ENCODE measurements at regions not wholly inside any gene's neighbourhood (a gene's known extent, or its start where the extent isn't known, plus 50 kb on each side); places are given as distances from the start of the nearest gene placed in this dataset.

DNA sequence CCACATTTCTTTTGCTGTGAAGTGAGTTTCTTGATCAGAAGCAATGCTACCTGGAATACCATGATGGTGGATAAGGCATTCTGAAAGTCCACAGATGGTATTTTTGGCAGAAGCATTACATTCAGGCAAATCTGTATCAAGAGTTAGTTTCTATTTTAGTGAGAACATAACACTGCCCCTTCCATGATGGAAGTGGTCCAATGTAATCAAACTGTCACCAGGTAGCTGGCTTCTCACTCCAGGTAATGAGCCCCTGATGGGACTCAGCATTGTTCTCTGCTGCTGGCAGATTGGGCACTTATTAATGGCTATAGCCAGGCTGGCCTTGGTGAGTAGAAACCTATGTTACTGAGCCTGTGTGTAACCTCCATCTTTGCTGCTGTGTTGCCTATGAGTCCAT is 80.7 kb downstream of the KCNA5 start:
- Histone ChIP-seq H3K4me1 (ENCODE audit: control insufficient read depth, insufficient read depth, low read length) (no peaks in the 10 kb centered on the region), H3K9me3 (ENCODE audit: control insufficient read depth, insufficient read depth, low read length) (no peaks in the 10 kb centered on the region), H3K9ac (ENCODE audit: low read depth, low read length) (no peak overlapping the region), H3K4me3 (ENCODE audit: low read depth, low read length) (no peak overlapping the region), H3K36me3 (ENCODE audit: control insufficient read depth, insufficient read depth, low read length) (no peaks in the 10 kb centered on the region), H3K27me3 (ENCODE audit: control insufficient read depth, insufficient read depth, low read length) (no peaks in the 10 kb centered on the region)

- no peaks in the 10 kb centered on the region for H3K36me3 ChIP-seq (ENCODE audit: control insufficient read depth, insufficient read depth, low read length)
- no peaks in the 10 kb centered on the region for H3K4me1 ChIP-seq (ENCODE audit: control insufficient read depth, insufficient read depth, low read length)
- H3K9ac ChIP-seq (ENCODE audit: low read depth, low read length): no peak overlapping the region
- H3K4me3 ChIP-seq (ENCODE audit: low read depth, low read length): no peak overlapping the region
- peaks cover under 1% of the 10 kb centered on the region for H3K9me3 ChIP-seq (ENCODE audit: control insufficient read depth, insufficient read depth, low read length)
- H3K27me3 ChIP-seq (ENCODE audit: control insufficient read depth, insufficient read depth, low read length): no peaks in the 10 kb centered on the region
Observed at GRCh38 chr12:5134861-5135525, 91.3 kb downstream of the KCNA5 start.

GRCh38 chr12:5138256-5138655 is 94.6 kb downstream of the KCNA5 start:
- no peaks in the 10 kb centered on the region for H3K27me3 ChIP-seq (ENCODE audit: control insufficient read depth, insufficient read depth, low read length)
- peaks cover 7% of the 10 kb centered on the region for H3K9me3 ChIP-seq (ENCODE audit: control insufficient read depth, insufficient read depth, low read length)
- H3K36me3 ChIP-seq (ENCODE audit: control insufficient read depth, insufficient read depth, low read length): no peaks in the 10 kb centered on the region
- H3K4me3 ChIP-seq (ENCODE audit: low read depth, low read length): no peak overlapping the region
- no peaks in the 10 kb centered on the region for H3K4me1 ChIP-seq (ENCODE audit: control insufficient read depth, insufficient read depth, low read length)
- no peak overlapping the region for H3K9ac ChIP-seq (ENCODE audit: low read depth, low read length)

- Histone ChIP-seq H3K4me3 (ENCODE audit: low read depth, low read length) (no peak overlapping the region), H3K27me3 (ENCODE audit: control insufficient read depth, insufficient read depth, low read length) (no peaks in the 10 kb centered on the region), H3K9me3 (ENCODE audit: control insufficient read depth, insufficient read depth, low read length) (peaks cover 7% of the 10 kb centered on the region), H3K4me1 (ENCODE audit: control insufficient read depth, insufficient read depth, low read length) (no peaks in the 10 kb centered on the region), H3K36me3 (ENCODE audit: control insufficient read depth, insufficient read depth, low read length) (no peaks in the 10 kb centered on the region), H3K9ac (ENCODE audit: low read depth, low read length) (no peak overlapping the region)
Observed at GRCh38 chr12:5138845-5139244, 95.2 kb downstream of the KCNA5 start.

GRCh38 chr12:5139751-5140150 is 96.1 kb downstream of the KCNA5 start:
- Histone ChIP-seq H3K36me3 (ENCODE audit: control insufficient read depth, insufficient read depth, low read length) (no peaks in the 10 kb centered on the region), H3K4me1 (ENCODE audit: control insufficient read depth, insufficient read depth, low read length) (no peaks in the 10 kb centered on the region), H3K9me3 (ENCODE audit: control insufficient read depth, insufficient read depth, low read length) (peaks cover 7% of the 10 kb centered on the region), H3K9ac (ENCODE audit: low read depth, low read length) (no peak overlapping the region), H3K27me3 (ENCODE audit: control insufficient read depth, insufficient read depth, low read length) (no peaks in the 10 kb centered on the region), H3K4me3 (ENCODE audit: low read depth, low read length) (no peak overlapping the region)

DNA sequence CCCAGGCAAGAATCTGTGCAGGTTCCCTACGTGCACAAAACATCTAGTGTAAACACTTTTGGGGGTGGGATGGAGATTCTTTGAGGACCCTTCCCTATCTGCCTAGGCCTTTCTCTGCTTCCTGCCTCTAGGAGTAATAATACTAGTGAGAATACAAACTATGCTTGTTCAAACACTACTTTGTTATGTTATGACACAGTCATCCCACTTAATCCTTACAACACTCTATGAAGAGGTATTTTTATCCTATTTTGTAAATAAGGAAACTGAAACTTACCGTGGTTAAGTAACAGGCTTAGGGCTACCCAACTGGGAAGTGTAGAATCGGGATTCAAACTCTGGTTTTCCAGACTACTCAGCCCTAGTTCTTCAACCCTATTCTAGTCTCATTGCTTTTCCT is 96.5 kb downstream of the KCNA5 start:
- H3K9ac ChIP-seq (ENCODE audit: low read depth, low read length): no peak overlapping the region
- H3K9me3 ChIP-seq (ENCODE audit: control insufficient read depth, insufficient read depth, low read length): peaks cover 7% of the 10 kb centered on the region
- no peak overlapping the region for H3K4me3 ChIP-seq (ENCODE audit: low read depth, low read length)
- no peaks in the 10 kb centered on the region for H3K36me3 ChIP-seq (ENCODE audit: control insufficient read depth, insufficient read depth, low read length)
- no peaks in the 10 kb centered on the region for H3K4me1 ChIP-seq (ENCODE audit: control insufficient read depth, insufficient read depth, low read length)
- H3K27me3 ChIP-seq (ENCODE audit: control insufficient read depth, insufficient read depth, low read length): no peaks in the 10 kb centered on the region

DNA sequence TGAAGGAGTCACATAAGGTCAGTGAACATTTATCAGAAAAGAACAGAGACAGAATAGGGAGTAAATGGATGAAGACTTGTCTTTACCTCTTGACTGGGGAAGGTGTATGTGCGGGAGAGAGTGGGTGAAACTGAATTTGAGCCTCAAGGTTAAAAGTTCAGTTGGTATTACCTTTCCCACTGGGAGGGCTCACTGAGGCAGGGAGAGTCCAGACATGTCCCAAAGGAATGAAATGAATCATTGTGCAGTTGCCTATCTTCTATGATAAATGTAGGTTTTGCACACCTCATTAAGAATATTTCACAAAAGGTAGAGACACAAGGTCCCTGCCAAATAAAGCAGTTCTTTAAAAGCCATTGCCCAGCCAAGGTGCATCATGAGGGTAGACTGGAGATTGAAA is 105.2 kb downstream of the KCNA5 start:
- Histone ChIP-seq H3K4me3 (ENCODE audit: low read depth, low read length) (no peak overlapping the region), H3K36me3 (ENCODE audit: control insufficient read depth, insufficient read depth, low read length) (no peaks in the 10 kb centered on the region), H3K27me3 (ENCODE audit: control insufficient read depth, insufficient read depth, low read length) (no peaks in the 10 kb centered on the region), H3K9me3 (ENCODE audit: control insufficient read depth, insufficient read depth, low read length) (no peaks in the 10 kb centered on the region), H3K4me1 (ENCODE audit: control insufficient read depth, insufficient read depth, low read length) (peaks cover 3% of the 10 kb centered on the region), H3K9ac (ENCODE audit: low read depth, low read length) (no peak overlapping the region)

DNA sequence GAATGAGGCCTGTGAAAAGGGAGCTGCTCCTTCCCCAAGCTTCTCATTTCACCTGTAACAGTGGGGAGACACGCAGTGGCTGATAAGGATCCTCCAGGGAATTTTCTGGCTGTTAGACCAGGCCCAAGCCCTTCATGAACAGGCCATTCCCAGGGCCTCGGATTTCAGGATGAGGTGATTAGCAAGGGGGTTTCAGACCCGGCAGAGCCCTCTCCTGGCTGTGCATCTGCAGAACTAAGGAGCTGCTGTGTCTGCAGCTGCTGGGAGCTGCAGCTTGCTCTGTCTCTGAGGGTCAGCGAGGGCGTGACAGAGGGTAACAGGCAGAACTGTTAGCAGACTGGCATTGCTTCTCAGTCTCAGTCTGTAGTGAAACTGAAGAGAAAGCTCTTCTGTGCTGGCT is 110.4 kb downstream of the KCNA5 start:
- no peak overlapping the region for H3K9ac ChIP-seq (ENCODE audit: low read depth, low read length)
- no peak overlapping the region for H3K4me3 ChIP-seq (ENCODE audit: low read depth, low read length)
- no peaks in the 10 kb centered on the region for H3K4me1 ChIP-seq (ENCODE audit: control insufficient read depth, insufficient read depth, low read length)
- H3K9me3 ChIP-seq (ENCODE audit: control insufficient read depth, insufficient read depth, low read length): no peaks in the 10 kb centered on the region
- no peaks in the 10 kb centered on the region for H3K27me3 ChIP-seq (ENCODE audit: control insufficient read depth, insufficient read depth, low read length)
- no peaks in the 10 kb centered on the region for H3K36me3 ChIP-seq (ENCODE audit: control insufficient read depth, insufficient read depth, low read length)

GRCh38 chr12:5155866-5156265 is 112.2 kb downstream of the KCNA5 start:
- no peaks in the 10 kb centered on the region for H3K4me1 ChIP-seq (ENCODE audit: control insufficient read depth, insufficient read depth, low read length)
- H3K36me3 ChIP-seq (ENCODE audit: control insufficient read depth, insufficient read depth, low read length): no peaks in the 10 kb centered on the region
- H3K27me3 ChIP-seq (ENCODE audit: control insufficient read depth, insufficient read depth, low read length): no peaks in the 10 kb centered on the region
- no peak overlapping the region for H3K9ac ChIP-seq (ENCODE audit: low read depth, low read length)
- H3K4me3 ChIP-seq (ENCODE audit: low read depth, low read length): no peak overlapping the region
- no peaks in the 10 kb centered on the region for H3K9me3 ChIP-seq (ENCODE audit: control insufficient read depth, insufficient read depth, low read length)

GRCh38 chr12:5160827-5161226 is 117.1 kb downstream of the KCNA5 start:
- H3K9ac ChIP-seq (ENCODE audit: low read depth, low read length): no peak overlapping the region
- H3K36me3 ChIP-seq (ENCODE audit: control insufficient read depth, insufficient read depth, low read length): no peaks in the 10 kb centered on the region
- no peaks in the 10 kb centered on the region for H3K9me3 ChIP-seq (ENCODE audit: control insufficient read depth, insufficient read depth, low read length)
- H3K4me3 ChIP-seq (ENCODE audit: low read depth, low read length): no peak overlapping the region
- no peaks in the 10 kb centered on the region for H3K27me3 ChIP-seq (ENCODE audit: control insufficient read depth, insufficient read depth, low read length)
- H3K4me1 ChIP-seq (ENCODE audit: control insufficient read depth, insufficient read depth, low read length): no peaks in the 10 kb centered on the region

DNA sequence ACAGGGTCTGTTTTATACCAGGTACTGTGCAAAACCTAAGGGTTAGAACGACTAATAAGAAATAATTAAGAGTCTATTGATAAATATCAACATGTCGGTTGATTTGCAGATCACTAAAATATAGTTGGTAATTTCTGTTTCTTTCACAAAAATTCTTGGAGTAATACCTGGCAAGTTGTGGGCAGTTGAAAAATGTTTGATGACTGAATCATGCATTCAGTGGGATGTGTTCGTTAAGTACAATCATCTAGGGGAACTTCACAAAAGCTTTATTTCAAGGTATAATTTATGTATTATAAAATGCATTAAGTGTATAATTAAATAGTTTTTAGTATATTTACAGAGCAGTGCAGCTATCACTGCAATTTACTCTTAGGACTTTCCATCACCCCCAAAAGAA is 120.0 kb downstream of the KCNA5 start:
- Histone ChIP-seq H3K4me3 (ENCODE audit: low read depth, low read length) (no peak overlapping the region), H3K9ac (ENCODE audit: low read depth, low read length) (no peak overlapping the region), H3K9me3 (ENCODE audit: control insufficient read depth, insufficient read depth, low read length) (no peaks in the 10 kb centered on the region), H3K36me3 (ENCODE audit: control insufficient read depth, insufficient read depth, low read length) (no peaks in the 10 kb centered on the region), H3K27me3 (ENCODE audit: control insufficient read depth, insufficient read depth, low read length) (no peaks in the 10 kb centered on the region), H3K4me1 (ENCODE audit: control insufficient read depth, insufficient read depth, low read length) (no peaks in the 10 kb centered on the region)

DNA sequence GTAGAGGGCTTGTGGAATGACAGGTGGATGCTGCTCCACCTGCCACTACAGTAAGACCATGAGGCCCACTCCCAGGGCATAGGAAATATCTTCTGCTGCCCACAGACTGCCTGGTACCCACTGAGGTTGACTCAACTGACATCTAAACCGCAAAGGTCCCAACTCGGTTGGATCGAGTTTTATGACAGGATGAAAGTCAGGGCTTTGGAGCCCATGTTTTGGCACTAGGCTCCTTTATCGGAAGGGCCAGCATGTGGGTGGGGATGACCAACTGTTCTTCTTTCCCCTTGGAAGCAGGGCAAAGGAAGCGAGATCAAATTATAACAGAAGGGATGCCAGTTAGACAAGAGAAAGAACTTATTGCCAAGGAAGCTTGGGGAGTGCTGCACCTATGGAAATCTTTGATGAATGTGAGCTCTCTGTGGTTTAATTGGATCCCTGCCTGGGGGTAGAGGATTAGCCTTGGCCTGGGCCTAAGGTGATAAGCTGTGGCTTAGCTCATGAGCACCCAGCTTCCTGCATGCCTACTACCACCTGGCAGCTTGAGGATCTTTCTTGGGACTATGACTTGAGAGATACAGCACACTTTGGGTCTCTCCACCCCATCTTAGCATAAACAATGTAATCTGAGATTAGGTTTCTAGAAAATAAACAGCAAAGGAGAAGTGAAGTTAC is 121.8 kb downstream of the KCNA5 start:
- Histone ChIP-seq H3K9ac (ENCODE audit: low read depth, low read length) (no peak overlapping the region), H3K9me3 (ENCODE audit: control insufficient read depth, insufficient read depth, low read length) (no peaks in the 10 kb centered on the region), H3K4me3 (ENCODE audit: low read depth, low read length) (no peak overlapping the region), H3K4me1 (ENCODE audit: control insufficient read depth, insufficient read depth, low read length) (no peaks in the 10 kb centered on the region), H3K27me3 (ENCODE audit: control insufficient read depth, insufficient read depth, low read length) (no peaks in the 10 kb centered on the region), H3K36me3 (ENCODE audit: control insufficient read depth, insufficient read depth, low read length) (no peaks in the 10 kb centered on the region)
